Caco-2 (cell line): ENCODE measurements at regions not wholly inside any gene's neighbourhood (a gene's known extent, or its start where the extent isn't known, plus 50 kb on each side); places are given as distances from the start of the nearest gene placed in this dataset.

Experiments used
- BruUV-seq: library from RNA; stranded (reverse); fragments of 400-500 nt; replicated peaks from 2 replicates; lab custom pipeline; 2021; lab: Mats Ljungman, UMichigan
- CTCF ChIA-PET: fragments of 300-600 bp; sonication (Branson Sonifier 250); formaldehyde crosslinking; loops from one replicate; lab custom pipeline; 2022; ENCODE audit warnings: antibody characterized with exemption; lab: Charles Lee
- POLR2A ChIA-PET: fragments of 300-600 bp; sonication (Branson Sonifier 250); formaldehyde crosslinking; loops from one replicate; lab custom pipeline; 2022; ENCODE audit warnings: antibody characterized with exemption; lab: Charles Lee
- DNase-seq, 2 experiments: peaks; one replicate each; pipeline versions ENCODE4 v3.0.0 to v3.0.0-alpha.2; 2020 to 2022
- H3K27me3 ChIP-seq: replicated peaks from 2 replicates; pipeline ENCODE4 v1.6.0; 2011; ENCODE audit warnings: low read length; ENCODE audit not compliant: control insufficient read depth, insufficient read depth
- H3K36me3 ChIP-seq: 2 replicates; pipeline ENCODE4 v1.5.1; 2011; ENCODE audit warnings: low read length; ENCODE audit not compliant: control insufficient read depth, insufficient read depth
- H3K4me1 ChIP-seq: fragments of 250-450 bp; sonication (Bioruptor Pico); 2 replicates; pipeline ENCODE4 v1.5.1; 2020; ENCODE audit warnings: mild to moderate bottlenecking
- H3K4me3 ChIP-seq: 2 replicates; pipeline ENCODE4 v1.5.1; 2011; ENCODE audit warnings: low read depth, mild to moderate bottlenecking, control low read depth, low read length
- H3K9me3 ChIP-seq: fragments of 250-450 bp; sonication (Bioruptor Pico); 2 replicates; pipeline ENCODE4 v1.5.1; 2020; ENCODE audit warnings: mild to moderate bottlenecking, moderate library complexity
- H3K27ac Mint-ChIP-seq: one replicate; pipeline ENCODE4 v1.8.0; 2022; ENCODE audit warnings: mixed read lengths; ENCODE audit not compliant: unreplicated experiment
- H3K27me3 Mint-ChIP-seq: one replicate; pipeline ENCODE4 v1.8.0; 2022; ENCODE audit warnings: mixed read lengths; ENCODE audit not compliant: insufficient read depth, unreplicated experiment
- H3K36me3 Mint-ChIP-seq: one replicate; pipeline ENCODE4 v1.8.0; 2022; ENCODE audit warnings: mild to moderate bottlenecking, mixed read lengths; ENCODE audit not compliant: insufficient read depth, unreplicated experiment
- H3K4me1 Mint-ChIP-seq: one replicate; pipeline ENCODE4 v1.8.0; 2022; ENCODE audit warnings: low read depth, mixed read lengths; ENCODE audit not compliant: unreplicated experiment
- H3K4me3 Mint-ChIP-seq: one replicate; pipeline ENCODE4 v1.8.0; 2022; ENCODE audit warnings: mild to moderate bottlenecking, moderate library complexity, mixed read lengths; ENCODE audit not compliant: unreplicated experiment
- H3K9me3 Mint-ChIP-seq: one replicate; pipeline ENCODE4 v1.8.0; 2022; ENCODE audit warnings: mixed read lengths; ENCODE audit not compliant: unreplicated experiment
- CTCF ChIP-seq, 2 experiments: fragments of 200-600 bp in 1 of 2; IDR thresholded peaks; 1 replicate in 1 of 2; 2 replicates in 1 of 2; pipeline versions ENCODE4 v1.5.1 to v1.8.0; 2011 to 2022; ENCODE audit warnings: antibody characterized with exemption in 1 of 2, control low read depth in 1 of 2, inconsistent platforms in 1 of 2, low read depth in 1 of 2, low read length in 1 of 2, mild to moderate bottlenecking in 1 of 2, moderate library complexity in 1 of 2; ENCODE audit not compliant: insufficient read depth in 1 of 2, severe bottlenecking in 1 of 2, unreplicated experiment in 1 of 2
- intact Hi-C: fragments of 100-400 bp; cut with micrococcal nuclease; formaldehyde crosslinking; loops from one replicate; pipeline ENCODE4 v1.10.0; 2022; ENCODE audit not compliant: unreplicated experiment

- Mint-ChIP-seq H3K27me3 (no peaks in the 10 kb centered on the region), H3K4me3 (peak overlapping the region; percentile 56), H3K4me1 (peaks cover 21% of the 10 kb centered on the region), H3K9me3 (no peaks in the 10 kb centered on the region), H3K36me3 (no peaks in the 10 kb centered on the region), H3K27ac (peak overlapping the region; percentile 77)
- H3K9me3 ChIP-seq, result no peaks in the 10 kb centered on the region
- no peak for TF ChIP-seq CTCF (IDR thresholded peaks at IDR 0.05; ENCODE audit: insufficient read depth in 1 of 2, low read depth in 1 of 2, low read length in 1 of 2, severe bottlenecking in 1 of 2, unreplicated experiment in 1 of 2)
- POLR2A ChIA-PET, result interaction anchor here (0.6 to 0.7 kb wide), 3 partner anchors 49 to 209 kb away, joined by 3 to 6 read pairs (median 5); no protein-coding TSS in a partner anchor
- H3K27me3 ChIP-seq, result no peaks in the 10 kb centered on the region
- H3K4me3 ChIP-seq, result no peak overlapping the region
- intact Hi-C loops, result loop anchor here (10.0 kb wide), 2 partner anchors 90 to 200 kb away; no protein-coding TSS in a partner anchor
- H3K36me3 ChIP-seq, result no peaks in the 10 kb centered on the region
- peaks cover 38% of the 10 kb centered on the region for H3K4me1 ChIP-seq
- no peak for DNase-seq
- BruUV-seq, result TSS peak; percentile 75
- CTCF ChIA-PET, result interaction anchor here (0.5 to 1.8 kb wide), 5 partner anchors 71 to 590 kb away, joined by 3 to 6 read pairs (median 5); no protein-coding TSS in a partner anchor
These were observed 49.8 kb upstream of the PDZD8 start for GRCh38 chr10:117424883-117425649.
